ENCODE measurements at regions not wholly inside any gene's neighbourhood (a gene's known extent, or its start where the extent isn't known, plus 50 kb on each side); places are given as distances from the start of the nearest gene placed in this dataset.
A peak's percentile ranks its signal among the peaks of the same experiment; 100 is the strongest.

DNA sequence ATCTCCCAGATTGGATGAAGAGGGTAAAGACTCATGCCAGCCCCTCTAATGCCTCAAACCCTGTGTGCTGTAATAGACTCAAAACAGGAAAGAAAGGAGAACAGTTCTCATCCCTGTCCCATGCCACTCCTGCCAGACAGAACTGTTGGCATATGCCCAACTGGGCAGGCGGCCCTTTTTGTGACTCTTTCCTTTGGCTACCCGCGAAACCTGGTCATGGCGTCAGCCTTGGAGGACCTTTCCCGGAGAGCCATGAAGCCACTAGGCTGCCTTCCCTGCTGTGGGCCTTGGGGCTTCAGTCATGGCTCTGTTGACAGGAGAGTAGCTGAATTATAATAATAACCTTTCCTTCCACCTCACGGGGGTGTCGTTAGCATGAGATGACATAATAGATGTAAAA, 75.9 kb upstream of the SEMA6A start:
- H4K91ac ChIP-seq (ENCODE audit: insufficient read length, low read depth, low read length): no peak overlapping the region
- H2BK120ac ChIP-seq (ENCODE audit: low read depth, low read length, poor library complexity, severe bottlenecking): no peak overlapping the region
- whole genome bisulfite sequencing (ENCODE audit: extremely low coverage, insufficient read length, low lambda C conversion rate): no CpG with 5 or more reads among the region's 7 CpGs
- no peaks in the 10 kb centered on the region for H3K79me2 ChIP-seq (ENCODE audit: insufficient read depth, low read length)
- H2AFZ ChIP-seq (ENCODE audit: low read length): no peak overlapping the region
- H3K56ac ChIP-seq (ENCODE audit: insufficient read length, low read depth, low read length): no peak overlapping the region
- no peak for DNase-seq
- no peak overlapping the region for H2BK20ac ChIP-seq (ENCODE audit: low read depth, low read length, poor library complexity, severe bottlenecking)
- H2AK5ac ChIP-seq (ENCODE audit: insufficient read length, low read length): no peak overlapping the region
- H4K5ac ChIP-seq (ENCODE audit: insufficient read length, low read depth, low read length): no peak overlapping the region
- TF ChIP-seq, protein P1, sequence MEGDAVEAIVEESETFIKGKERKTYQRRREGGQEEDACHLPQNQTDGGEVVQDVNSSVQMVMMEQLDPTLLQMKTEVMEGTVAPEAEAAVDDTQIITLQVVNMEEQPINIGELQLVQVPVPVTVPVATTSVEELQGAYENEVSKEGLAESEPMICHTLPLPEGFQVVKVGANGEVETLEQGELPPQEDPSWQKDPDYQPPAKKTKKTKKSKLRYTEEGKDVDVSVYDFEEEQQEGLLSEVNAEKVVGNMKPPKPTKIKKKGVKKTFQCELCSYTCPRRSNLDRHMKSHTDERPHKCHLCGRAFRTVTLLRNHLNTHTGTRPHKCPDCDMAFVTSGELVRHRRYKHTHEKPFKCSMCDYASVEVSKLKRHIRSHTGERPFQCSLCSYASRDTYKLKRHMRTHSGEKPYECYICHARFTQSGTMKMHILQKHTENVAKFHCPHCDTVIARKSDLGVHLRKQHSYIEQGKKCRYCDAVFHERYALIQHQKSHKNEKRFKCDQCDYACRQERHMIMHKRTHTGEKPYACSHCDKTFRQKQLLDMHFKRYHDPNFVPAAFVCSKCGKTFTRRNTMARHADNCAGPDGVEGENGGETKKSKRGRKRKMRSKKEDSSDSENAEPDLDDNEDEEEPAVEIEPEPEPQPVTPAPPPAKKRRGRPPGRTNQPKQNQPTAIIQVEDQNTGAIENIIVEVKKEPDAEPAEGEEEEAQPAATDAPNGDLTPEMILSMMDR (conservative IDR thresholded peaks at IDR 0.05): no peak
- no peak overlapping the region for H3K4me2 ChIP-seq (ENCODE audit: insufficient read depth, insufficient read length, low read length)
- H2BK5ac ChIP-seq (ENCODE audit: insufficient read length, low read length): no peak overlapping the region
- H3K79me1 ChIP-seq (ENCODE audit: insufficient read depth, low read depth, low read length, poor library complexity, severe bottlenecking): no peaks in the 10 kb centered on the region
- H3K23ac ChIP-seq (ENCODE audit: insufficient read length, low read depth, low read length): no peak overlapping the region
- no peak overlapping the region for H2BK15ac ChIP-seq (ENCODE audit: low read depth, low read length)
- H4K8ac ChIP-seq (replicated peaks; ENCODE audit: insufficient read length, low read depth, low read length): no peak overlapping the region
- peak overlapping the region; percentile 15 for H3K18ac ChIP-seq (ENCODE audit: insufficient read length, low read depth, low read length)
- H2BK12ac ChIP-seq (ENCODE audit: insufficient read length, low read depth, low read length): no peak overlapping the region
- H3K9me3 ChIP-seq (ENCODE audit: control insufficient read depth, low read depth, low read length): no peaks in the 10 kb centered on the region
- no peak overlapping the region for H3K9ac ChIP-seq (ENCODE audit: extremely low read depth, insufficient read length, low read length)
- peaks cover 17% of the 10 kb centered on the region for H3K4me1 ChIP-seq (ENCODE audit: insufficient read depth, low read length)
- H3K27me3 ChIP-seq (ENCODE audit: insufficient read depth, low read length): no peaks in the 10 kb centered on the region
- peak overlapping the region; percentile 44; the same call in 1 of the 2 replicates for H3K14ac ChIP-seq (ENCODE audit: insufficient read depth, low read length)
- Mint-ChIP-seq H3K27ac (peak overlapping the region in 1 of 3 experiments; percentile 25; a peak in 1 of 7 replicates), H3K9me3 (no peaks in the 10 kb centered on the region), H3K27me3 (ENCODE audit: low read depth) (no peaks in the 10 kb centered on the region), H3K4me1 (peaks cover 52 to 55% of the 10 kb centered on the region in 2 experiments), H3K36me3 (ENCODE audit: insufficient read depth in 1 of 3, low read depth in 3 of 3) (no peaks in the 10 kb centered on the region), H3K4me3 (no peak overlapping the region)
- H3K27ac ChIP-seq (ENCODE audit: insufficient read length, low read depth, low read length): no peak overlapping the region
- H4K20me1 ChIP-seq (ENCODE audit: control insufficient read depth, insufficient read depth, insufficient read length): no peaks in the 10 kb centered on the region
- no peak overlapping the region for H3T11ph ChIP-seq (ENCODE audit: low read length)
- no peaks in the 10 kb centered on the region for H3K23me2 ChIP-seq (ENCODE audit: insufficient read length, low read depth, low read length, poor library complexity, severe bottlenecking)
- H3K4ac ChIP-seq (ENCODE audit: low read depth, low read length): no peak overlapping the region
